ENCODE measurements at regions not wholly inside any gene's neighbourhood (a gene's known extent, or its start where the extent isn't known, plus 50 kb on each side); places are given as distances from the start of the nearest gene placed in this dataset.

- no peak overlapping the region for H3K27ac ChIP-seq (ENCODE audit: low read depth, low read length)
- H3K27me3 ChIP-seq (ENCODE audit: control insufficient read depth in 1 of 2, insufficient read depth in 2 of 2, low read length in 2 of 2), result no peaks in the 10 kb centered on the region
- H3K36me3 ChIP-seq (ENCODE audit: insufficient read depth, low read length), result no peaks in the 10 kb centered on the region
- H3K4me1 ChIP-seq (ENCODE audit: insufficient read depth, low read length), result no peaks in the 10 kb centered on the region
- H3K9me3 ChIP-seq (ENCODE audit: low read length), result no peaks in the 10 kb centered on the region
- H3K4me3 ChIP-seq (ENCODE audit: low read depth in 1 of 2, low read length in 2 of 2), result no peak overlapping the region
- no peak overlapping the region for H3K9ac ChIP-seq (ENCODE audit: low read length)
Observed at GRCh38 chr5:68776381-68776780, 317.4 kb upstream of the SLC30A5 start.

- H3K36me3 ChIP-seq (ENCODE audit: insufficient read depth, low read length), result no peaks in the 10 kb centered on the region
- no peak overlapping the region for H3K9ac ChIP-seq (ENCODE audit: low read length)
- H3K27me3 ChIP-seq (ENCODE audit: control insufficient read depth in 1 of 2, insufficient read depth in 2 of 2, low read length in 2 of 2), result no peaks in the 10 kb centered on the region
- no peak overlapping the region for H3K4me3 ChIP-seq (ENCODE audit: low read depth in 1 of 2, low read length in 2 of 2)
- H3K9me3 ChIP-seq (ENCODE audit: low read length), result no peaks in the 10 kb centered on the region
- no peaks in the 10 kb centered on the region for H3K4me1 ChIP-seq (ENCODE audit: insufficient read depth, low read length)
- H3K27ac ChIP-seq (ENCODE audit: low read depth, low read length), result no peak overlapping the region
Observed at GRCh38 chr5:68777135-68777534, 316.7 kb upstream of the SLC30A5 start.

- H3K27me3 ChIP-seq (ENCODE audit: control insufficient read depth in 1 of 2, insufficient read depth in 2 of 2, low read length in 2 of 2), result no peaks in the 10 kb centered on the region
- no peaks in the 10 kb centered on the region for H3K4me1 ChIP-seq (ENCODE audit: insufficient read depth, low read length)
- no peaks in the 10 kb centered on the region for H3K9me3 ChIP-seq (ENCODE audit: low read length)
- no peaks in the 10 kb centered on the region for H3K36me3 ChIP-seq (ENCODE audit: insufficient read depth, low read length)
- no peak overlapping the region for H3K4me3 ChIP-seq (ENCODE audit: low read depth in 1 of 2, low read length in 2 of 2)
- no peak overlapping the region for H3K27ac ChIP-seq (ENCODE audit: low read depth, low read length)
- H3K9ac ChIP-seq (ENCODE audit: low read length), result no peak overlapping the region
Observed at GRCh38 chr5:68778484-68778883, 315.3 kb upstream of the SLC30A5 start.

- H3K4me1 ChIP-seq (ENCODE audit: insufficient read depth, low read length), result no peaks in the 10 kb centered on the region
- H3K36me3 ChIP-seq (ENCODE audit: insufficient read depth, low read length), result no peaks in the 10 kb centered on the region
- H3K9me3 ChIP-seq (ENCODE audit: low read length), result no peaks in the 10 kb centered on the region
- H3K27me3 ChIP-seq (ENCODE audit: control insufficient read depth in 1 of 2, insufficient read depth in 2 of 2, low read length in 2 of 2), result no peaks in the 10 kb centered on the region
- no peak overlapping the region for H3K9ac ChIP-seq (ENCODE audit: low read length)
- H3K27ac ChIP-seq (ENCODE audit: low read depth, low read length), result no peak overlapping the region
- H3K4me3 ChIP-seq (ENCODE audit: low read depth in 1 of 2, low read length in 2 of 2), result no peak overlapping the region
Observed at GRCh38 chr5:68780299-68780955, 313.4 kb upstream of the SLC30A5 start.

GRCh38 chr5:68793074-68793473, 300.7 kb upstream of the SLC30A5 start:
- no peaks in the 10 kb centered on the region for H3K4me1 ChIP-seq (ENCODE audit: insufficient read depth, low read length)
- no peak overlapping the region for H3K9ac ChIP-seq (ENCODE audit: low read length)
- no peak overlapping the region for H3K27ac ChIP-seq (ENCODE audit: low read depth, low read length)
- no peak overlapping the region for H3K4me3 ChIP-seq (ENCODE audit: low read depth in 1 of 2, low read length in 2 of 2)
- H3K27me3 ChIP-seq (ENCODE audit: control insufficient read depth in 1 of 2, insufficient read depth in 2 of 2, low read length in 2 of 2), result no peaks in the 10 kb centered on the region
- H3K36me3 ChIP-seq (ENCODE audit: insufficient read depth, low read length), result no peaks in the 10 kb centered on the region
- H3K9me3 ChIP-seq (ENCODE audit: low read length), result no peaks in the 10 kb centered on the region

- no peak overlapping the region for H3K27ac ChIP-seq (ENCODE audit: low read depth, low read length)
- no peaks in the 10 kb centered on the region for H3K36me3 ChIP-seq (ENCODE audit: insufficient read depth, low read length)
- H3K27me3 ChIP-seq (ENCODE audit: control insufficient read depth in 1 of 2, insufficient read depth in 2 of 2, low read length in 2 of 2), result no peaks in the 10 kb centered on the region
- no peak overlapping the region for H3K9ac ChIP-seq (ENCODE audit: low read length)
- H3K9me3 ChIP-seq (ENCODE audit: low read length), result no peaks in the 10 kb centered on the region
- H3K4me3 ChIP-seq (ENCODE audit: low read depth in 1 of 2, low read length in 2 of 2), result no peak overlapping the region
- no peaks in the 10 kb centered on the region for H3K4me1 ChIP-seq (ENCODE audit: insufficient read depth, low read length)
Observed at GRCh38 chr5:68793993-68794392, 299.8 kb upstream of the SLC30A5 start.

- no peak overlapping the region for H3K9ac ChIP-seq (ENCODE audit: low read length)
- H3K4me1 ChIP-seq (ENCODE audit: insufficient read depth, low read length), result no peaks in the 10 kb centered on the region
- H3K36me3 ChIP-seq (ENCODE audit: insufficient read depth, low read length), result no peaks in the 10 kb centered on the region
- no peaks in the 10 kb centered on the region for H3K9me3 ChIP-seq (ENCODE audit: low read length)
- no peak overlapping the region for H3K27ac ChIP-seq (ENCODE audit: low read depth, low read length)
- no peak overlapping the region for H3K4me3 ChIP-seq (ENCODE audit: low read depth in 1 of 2, low read length in 2 of 2)
- H3K27me3 ChIP-seq (ENCODE audit: control insufficient read depth in 1 of 2, insufficient read depth in 2 of 2, low read length in 2 of 2), result no peaks in the 10 kb centered on the region
Observed at GRCh38 chr5:68795190-68795589, 298.6 kb upstream of the SLC30A5 start.

- no peak overlapping the region for H3K4me3 ChIP-seq (ENCODE audit: low read depth in 1 of 2, low read length in 2 of 2)
- no peaks in the 10 kb centered on the region for H3K36me3 ChIP-seq (ENCODE audit: insufficient read depth, low read length)
- no peak overlapping the region for H3K9ac ChIP-seq (ENCODE audit: low read length)
- H3K27me3 ChIP-seq (ENCODE audit: control insufficient read depth in 1 of 2, insufficient read depth in 2 of 2, low read length in 2 of 2), result no peaks in the 10 kb centered on the region
- no peak overlapping the region for H3K27ac ChIP-seq (ENCODE audit: low read depth, low read length)
- no peaks in the 10 kb centered on the region for H3K9me3 ChIP-seq (ENCODE audit: low read length)
- no peaks in the 10 kb centered on the region for H3K4me1 ChIP-seq (ENCODE audit: insufficient read depth, low read length)
Observed at GRCh38 chr5:68798877-68799843, 294.7 kb upstream of the SLC30A5 start.

- no peaks in the 10 kb centered on the region for H3K9me3 ChIP-seq (ENCODE audit: low read length)
- no peak overlapping the region for H3K27ac ChIP-seq (ENCODE audit: low read depth, low read length)
- H3K27me3 ChIP-seq (ENCODE audit: control insufficient read depth in 1 of 2, insufficient read depth in 2 of 2, low read length in 2 of 2), result no peaks in the 10 kb centered on the region
- no peaks in the 10 kb centered on the region for H3K4me1 ChIP-seq (ENCODE audit: insufficient read depth, low read length)
- no peak overlapping the region for H3K4me3 ChIP-seq (ENCODE audit: low read depth in 1 of 2, low read length in 2 of 2)
- H3K36me3 ChIP-seq (ENCODE audit: insufficient read depth, low read length), result no peaks in the 10 kb centered on the region
- no peak overlapping the region for H3K9ac ChIP-seq (ENCODE audit: low read length)
Observed at GRCh38 chr5:68802430-68802829, 291.4 kb upstream of the SLC30A5 start.

- H3K27me3 ChIP-seq (ENCODE audit: control insufficient read depth in 1 of 2, insufficient read depth in 2 of 2, low read length in 2 of 2), result no peaks in the 10 kb centered on the region
- no peaks in the 10 kb centered on the region for H3K36me3 ChIP-seq (ENCODE audit: insufficient read depth, low read length)
- no peak overlapping the region for H3K9ac ChIP-seq (ENCODE audit: low read length)
- H3K4me3 ChIP-seq (ENCODE audit: low read depth in 1 of 2, low read length in 2 of 2), result no peak overlapping the region
- H3K27ac ChIP-seq (ENCODE audit: low read depth, low read length), result no peak overlapping the region
- H3K9me3 ChIP-seq (ENCODE audit: low read length), result no peaks in the 10 kb centered on the region
- no peaks in the 10 kb centered on the region for H3K4me1 ChIP-seq (ENCODE audit: insufficient read depth, low read length)
Observed at GRCh38 chr5:68803881-68804319, 289.9 kb upstream of the SLC30A5 start.

GRCh38 chr5:68804343-68804742, 289.5 kb upstream of the SLC30A5 start:
- Histone ChIP-seq H3K9ac (ENCODE audit: low read length) (no peak overlapping the region), H3K9me3 (ENCODE audit: low read length) (no peaks in the 10 kb centered on the region), H3K4me3 (ENCODE audit: low read depth in 1 of 2, low read length in 2 of 2) (no peak overlapping the region), H3K27ac (ENCODE audit: low read depth, low read length) (no peak overlapping the region), H3K36me3 (ENCODE audit: insufficient read depth, low read length) (no peaks in the 10 kb centered on the region), H3K27me3 (ENCODE audit: control insufficient read depth in 1 of 2, insufficient read depth in 2 of 2, low read length in 2 of 2) (no peaks in the 10 kb centered on the region), H3K4me1 (ENCODE audit: insufficient read depth, low read length) (no peaks in the 10 kb centered on the region)
